Gastroesophageal sphincter (tissue), 4 donors: ENCODE measurements at regions not wholly inside any gene's neighbourhood (a gene's known extent, or its start where the extent isn't known, plus 50 kb on each side); places are given as distances from the start of the nearest gene placed in this dataset.

Experiments used
- ATAC-seq: fragments of 150-250 bp; one replicate; pipeline ENCODE4 v1.9.1; 2016; ENCODE audit warnings: mild to moderate bottlenecking, moderate library complexity
- H3K27ac ChIP-seq, 4 donors: fragments of 200-600 bp; sonication (generic) in 3 of 4; 1 replicate in 3 of 4; 2 replicates in 1 of 4; pipeline ENCODE4 v1.5.1; 2016 to 2019
- H3K27me3 ChIP-seq: fragments of 200-600 bp; sonication (generic); one replicate; pipeline ENCODE4 v1.5.1; 2019
- H3K36me3 ChIP-seq, 2 donors: fragments of 200-600 bp; sonication (generic); one replicate each; pipeline ENCODE4 v1.5.1; 2019; ENCODE audit warnings: control low read depth in 1 of 2
- H3K4me1 ChIP-seq, 3 donors: fragments of 200-600 bp; sonication (generic); 1 replicate in 2 of 3; 2 replicates in 1 of 3; pipeline ENCODE4 v1.5.1; 2016 to 2019; ENCODE audit warnings: control low read depth in 2 of 3
- H3K4me3 ChIP-seq, 2 donors: fragments of 200-600 bp; sonication (generic); one replicate each; pipeline ENCODE4 v1.5.1; 2019; ENCODE audit warnings: mild to moderate bottlenecking in 1 of 2, moderate library complexity in 1 of 2
- H3K9me3 ChIP-seq, 3 donors: fragments of 200-600 bp; sonication (generic); one replicate each; pipeline ENCODE4 v1.5.1; 2017 to 2019; ENCODE audit warnings: control low read depth in 2 of 3
- CTCF ChIP-seq, 4 experiments: fragments of 200-600 bp in 2 of 4; fragments of 450-650 bp in 2 of 4; sonication (generic) in 1 of 4; IDR thresholded peaks; one replicate each; pipeline ENCODE4 v1.5.1; 2017 to 2019; ENCODE audit warnings: antibody characterized with exemption in 4 of 4, mild to moderate bottlenecking in 2 of 4, moderate library complexity in 2 of 4
- EP300 ChIP-seq: sonication (generic); formaldehyde crosslinking; IDR thresholded peaks from one replicate; pipeline ENCODE4 v1.6.1; 2017; ENCODE audit warnings: antibody characterized with exemption, mild to moderate bottlenecking
- POLR2A ChIP-seq, 2 donors: fragments of 450-650 bp; IDR thresholded peaks; one replicate each; pipeline ENCODE4 v1.6.1; 2017; ENCODE audit warnings: antibody characterized with exemption in 2 of 2, mild to moderate bottlenecking in 2 of 2, moderate library complexity in 1 of 2
- POLR2AphosphoS5 ChIP-seq: sonication (generic); formaldehyde crosslinking; IDR thresholded peaks from one replicate; pipeline ENCODE4 v1.6.1; 2017; ENCODE audit warnings: antibody characterized with exemption
- WGBS, 2 donors: methylation state at CpG; one replicate each; pipeline ENCODE4 v1.1.5; 2018; ENCODE audit warnings: low coverage in 1 of 2; 5-methylcytosine and 5-hydroxymethylcytosine counted together

GRCh38 chr1:187326557-187326956 is 497.8 kb downstream of the PLA2G4A start:
- 100% methylated on average over 1 of the region's 1 CpG; no CpG with 5 or more reads in 1 of the 2 donors for WGBS, 2 donors
- Histone ChIP-seq H3K9me3 (no peaks in the 10 kb centered on the region), H3K4me3 (no peak overlapping the region), H3K27ac (no peak overlapping the region), H3K4me1 (no peaks in the 10 kb centered on the region), H3K36me3 (no peaks in the 10 kb centered on the region), H3K27me3 (no peaks in the 10 kb centered on the region)
- TF ChIP-seq POLR2A (IDR thresholded peaks at IDR 0.05), result no peak
- no peak for TF ChIP-seq POLR2AphosphoS5
- no peak for TF ChIP-seq CTCF (IDR thresholded peaks at IDR 0.05)
- TF ChIP-seq EP300, result no peak
- no peak for ATAC-seq

GRCh38 chr1:187336441-187337168 is 507.9 kb downstream of the PLA2G4A start:
- H3K4me3 ChIP-seq, result no peak overlapping the region
- no peak overlapping the region for H3K27ac ChIP-seq
- no peaks in the 10 kb centered on the region for H3K4me1 ChIP-seq
- ATAC-seq, result no peak
- 62 to 69% methylated on average over 2 of the region's 2 CpGs for WGBS, 2 donors
- no peaks in the 10 kb centered on the region for H3K27me3 ChIP-seq
- no peaks in the 10 kb centered on the region for H3K9me3 ChIP-seq
- TF ChIP-seq POLR2AphosphoS5, result no peak
- no peak for TF ChIP-seq POLR2A (IDR thresholded peaks at IDR 0.05)
- TF ChIP-seq EP300, result no peak
- TF ChIP-seq CTCF (IDR thresholded peaks at IDR 0.05), result no peak
- no peaks in the 10 kb centered on the region for H3K36me3 ChIP-seq

- Histone ChIP-seq H3K4me3 (no peak overlapping the region), H3K27me3 (no peaks in the 10 kb centered on the region), H3K4me1 (no peaks in the 10 kb centered on the region), H3K36me3 (no peaks in the 10 kb centered on the region), H3K27ac (no peak overlapping the region), H3K9me3 (no peaks in the 10 kb centered on the region)
- TF ChIP-seq POLR2A (IDR thresholded peaks at IDR 0.05) (no peak), CTCF (IDR thresholded peaks at IDR 0.05) (no peak), EP300 (no peak), POLR2AphosphoS5 (no peak)
- no peak for ATAC-seq
Measured at GRCh38 chr1:187338762-187339412, 510.1 kb downstream of the PLA2G4A start.

- ATAC-seq, result no peak
Measured at GRCh38 chr1:187342495-187342894, 513.7 kb downstream of the PLA2G4A start.

More at GRCh38 chr1:187342495-187342894, 513.7 kb downstream of the PLA2G4A start:
- Histone ChIP-seq H3K27ac (no peak overlapping the region), H3K27me3 (no peaks in the 10 kb centered on the region), H3K4me1 (no peaks in the 10 kb centered on the region), H3K36me3 (no peaks in the 10 kb centered on the region), H3K4me3 (no peak overlapping the region), H3K9me3 (no peaks in the 10 kb centered on the region)
- no peak for TF ChIP-seq POLR2AphosphoS5
- TF ChIP-seq EP300, result no peak
- TF ChIP-seq CTCF (IDR thresholded peaks at IDR 0.05), result no peak
- no peak for TF ChIP-seq POLR2A (IDR thresholded peaks at IDR 0.05)
- WGBS, 2 donors, result 34 to 37% methylated on average over 5 of the region's 5 CpGs
